ENCODE measurements at regions not wholly inside any gene's neighbourhood (a gene's known extent, or its start where the extent isn't known, plus 50 kb on each side); places are given as distances from the start of the nearest gene placed in this dataset.

GRCh38 chr11:13220148-13220547, 57.4 kb upstream of the BMAL1 start:
- ChIA-PET CTCF (interaction anchor here (1.2 to 3.4 kb wide), 2 partner anchors 10 to 12 kb away, joined by 3 to 16 read pairs; no protein-coding TSS in a partner anchor), POLR2A (no interaction called here)
- H2AFZ ChIP-seq (ENCODE audit: low read depth) = peak overlapping the region; percentile 64; the same call in 1 of the 2 replicates
- no peaks in the 10 kb centered on the region for H3K27me3 ChIP-seq (ENCODE audit: insufficient read depth)
- peaks cover 26 to 48% of the 10 kb centered on the region in 2 experiments for H3K4me1 ChIP-seq (ENCODE audit: control insufficient read depth in 1 of 2, insufficient read depth in 2 of 2, low read depth in 1 of 2, low read length in 1 of 2)
- TF ChIP-seq TCF12 (IDR thresholded peaks at IDR 0.05) (peak; percentile 12; the same call in 1 of the 2 replicates), EP300 (IDR thresholded peaks at IDR 0.05; ENCODE audit: borderline replicate concordance in 1 of 2, low read depth in 1 of 2, low read length in 1 of 2) (peak in 1 of 2 experiments; percentile 51; a peak in 1 of 4 replicates), RCOR1 (IDR thresholded peaks at IDR 0.05; ENCODE audit: low read length) (no peak), FOXM1 (IDR thresholded peaks at IDR 0.05; ENCODE audit: low read depth) (no peak)
- no peaks in the 10 kb centered on the region for H4K20me1 ChIP-seq (ENCODE audit: insufficient read depth)
- no peak overlapping the region for H3K4me3 ChIP-seq (ENCODE audit: low read depth in 2 of 2, low read length in 1 of 2)
- H3K9ac ChIP-seq = peak overlapping the region; percentile 23; the same call in 1 of the 2 replicates
- no peaks in the 10 kb centered on the region for H3K79me2 ChIP-seq (ENCODE audit: insufficient read depth)
- H3K9me3 ChIP-seq = no peaks in the 10 kb centered on the region
- H3K36me3 ChIP-seq (replicated peaks in 1 of 2; ENCODE audit: control insufficient read depth in 1 of 2, insufficient read depth in 2 of 2, low read length in 1 of 2) = no peaks in the 10 kb centered on the region
- peaks cover 45% of the 10 kb centered on the region for H3F3A ChIP-seq (replicated peaks; ENCODE audit: insufficient read depth)
- peak; percentile 38 for DNase-seq
- no peaks in the 10 kb centered on the region for H3K9me2 ChIP-seq
- no peak overlapping the region for H3K4me2 ChIP-seq
- WGBS (ENCODE audit: low lambda C conversion rate) = 44% methylated on average over 3 of the region's 3 CpGs
- peak overlapping the region; percentile 67 to 69 for H3K27ac ChIP-seq (ENCODE audit: low read depth in 2 of 2, low read length in 1 of 2)

GRCh38 chr11:13221722-13222121, 55.9 kb upstream of the BMAL1 start:
- WGBS (ENCODE audit: low lambda C conversion rate) = 63% methylated on average over 4 of the region's 4 CpGs
- Histone ChIP-seq H3K9ac (peak overlapping the region; percentile 58; the same call in 1 of the 2 replicates), H3K27ac (ENCODE audit: low read depth in 2 of 2, low read length in 1 of 2) (peak overlapping the region; percentile 59 to 83; a peak in 3 of 4 replicates), H3K4me3 (ENCODE audit: low read depth in 2 of 2, low read length in 1 of 2) (no peak overlapping the region), H3K36me3 (replicated peaks in 1 of 2; ENCODE audit: control insufficient read depth in 1 of 2, insufficient read depth in 2 of 2, low read length in 1 of 2) (no peaks in the 10 kb centered on the region), H3K27me3 (ENCODE audit: insufficient read depth) (no peaks in the 10 kb centered on the region), H2AFZ (ENCODE audit: low read depth) (peak overlapping the region; percentile 80), H3K4me2 (peak overlapping the region; percentile 62), H3K9me3 (no peaks in the 10 kb centered on the region), H3F3A (replicated peaks; ENCODE audit: insufficient read depth) (peaks cover 32% of the 10 kb centered on the region), H3K79me2 (ENCODE audit: insufficient read depth) (no peaks in the 10 kb centered on the region), H4K20me1 (ENCODE audit: insufficient read depth) (no peaks in the 10 kb centered on the region), H3K4me1 (ENCODE audit: control insufficient read depth in 1 of 2, insufficient read depth in 2 of 2, low read depth in 1 of 2, low read length in 1 of 2) (peaks cover 23 to 39% of the 10 kb centered on the region in 2 experiments), H3K9me2 (no peaks in the 10 kb centered on the region)
- DNase-seq = no peak
- ChIA-PET POLR2A (interaction anchor here (0.5 to 1.0 kb wide), 2 partner anchors 242 to 902 kb away, joined by 3 to 4 read pairs; partner anchors contain the start of gene BTBD10), CTCF (interaction anchor here (0.9 to 3.4 kb wide), 6 partner anchors 11 to 122 kb away, joined by 3 to 16 read pairs (median 4); no protein-coding TSS in a partner anchor)
- TF ChIP-seq MAX (IDR thresholded peaks at IDR 0.05; ENCODE audit: low read depth) (no peak), GABPA (IDR thresholded peaks at IDR 0.05; ENCODE audit: low read depth) (no peak), NRF1 (IDR thresholded peaks at IDR 0.05; ENCODE audit: low read depth, low read length) (no peak), REST (IDR thresholded peaks at IDR 0.05; ENCODE audit: low read depth, low read length) (no peak), IRF3 (IDR thresholded peaks at IDR 0.05; ENCODE audit: low read depth, low read length) (no peak), EP300 (IDR thresholded peaks at IDR 0.05; ENCODE audit: borderline replicate concordance in 1 of 2, low read depth in 1 of 2, low read length in 1 of 2) (no peak), ZBTB33 (IDR thresholded peaks at IDR 0.05; ENCODE audit: borderline replicate concordance, low read depth) (no peak), RAD21 (IDR thresholded peaks at IDR 0.05; ENCODE audit: low read length) (no peak), EZH2phosphoT487 (IDR thresholded peaks at IDR 0.05; ENCODE audit: borderline replicate concordance, low read depth) (no peak), CHD2 (IDR thresholded peaks at IDR 0.05; ENCODE audit: low read length, partially characterized antibody) (no peak), FOSL2 (IDR thresholded peaks at IDR 0.05; ENCODE audit: borderline replicate concordance, low read depth) (no peak)

Data from SK-N-SH (cell line).